ENCODE measurements at regions not wholly inside any gene's neighbourhood (a gene's known extent, or its start where the extent isn't known, plus 50 kb on each side); places are given as distances from the start of the nearest gene placed in this dataset.
"Not testable (repeated sequence)": the region's sequence is repeated elsewhere in the genome, so short reads cannot be mapped to it uniquely, and the experiment has no call there.

DNA sequence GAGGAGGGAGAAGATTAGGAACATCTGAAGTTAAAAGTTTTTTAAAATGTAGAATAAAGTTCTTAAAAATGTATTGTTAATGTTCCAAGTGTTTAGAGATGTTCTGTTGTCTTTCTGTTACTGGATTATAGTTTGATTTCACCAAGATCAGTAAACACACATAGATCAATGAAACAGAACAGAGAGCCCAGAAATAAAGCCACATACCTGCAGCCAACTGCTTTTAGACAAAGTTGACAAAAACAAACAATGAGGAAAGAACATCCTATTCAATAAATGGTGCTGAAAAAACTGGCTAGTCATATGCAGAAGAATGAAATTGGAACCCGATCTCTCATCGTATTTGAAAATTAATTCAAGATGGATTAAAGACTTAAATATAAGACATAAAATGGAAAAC lies 966.3 kb upstream of the POU3F4 start:
- H3K9me3 ChIP-seq (ENCODE audit: control insufficient read depth in 4 of 4, low read length in 3 of 4) = no peaks in the 10 kb centered on the region
- H3K27ac ChIP-seq (ENCODE audit: low read depth in 1 of 2, low read length in 2 of 2) = no peak overlapping the region
- TF ChIP-seq RAD21 (IDR thresholded peaks at IDR 0.05) (peak in 1 of 2 donors; percentile 5), HNF4A (conservative IDR thresholded peaks at IDR 0.05) (no peak), FOXA1 (IDR thresholded peaks at IDR 0.05) (no peak), ZBTB33 (IDR thresholded peaks at IDR 0.05) (no peak), REST (IDR thresholded peaks at IDR 0.05) (peak; percentile 14), SP1 (IDR thresholded peaks at IDR 0.05) (no peak), FOXA2 (IDR thresholded peaks at IDR 0.05) (no peak), YY1 (IDR thresholded peaks at IDR 0.05) (no peak), NR2F2 (IDR thresholded peaks at IDR 0.05) (no peak), CTCF (IDR thresholded peaks at IDR 0.05; ENCODE audit: low read depth, low read length, missing input control) (no peak), EGR1 (IDR thresholded peaks at IDR 0.05; ENCODE audit: low read depth in 2 of 2) (no peak)
- TF ChIP-seq, protein P1, sequence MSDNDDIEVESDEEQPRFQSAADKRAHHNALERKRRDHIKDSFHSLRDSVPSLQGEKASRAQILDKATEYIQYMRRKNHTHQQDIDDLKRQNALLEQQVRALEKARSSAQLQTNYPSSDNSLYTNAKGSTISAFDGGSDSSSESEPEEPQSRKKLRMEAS (IDR thresholded peaks at IDR 0.05) = no peak
- no peaks in the 10 kb centered on the region for H3K4me1 ChIP-seq (ENCODE audit: control insufficient read depth in 4 of 4, insufficient read depth in 4 of 4, low read length in 3 of 4)
- H3K36me3 ChIP-seq (ENCODE audit: control insufficient read depth in 4 of 4, insufficient read depth in 3 of 4, low read depth in 1 of 4, low read length in 3 of 4) = no peaks in the 10 kb centered on the region
- H3K9ac ChIP-seq (ENCODE audit: low read depth in 1 of 2, low read length in 2 of 2) = no peak overlapping the region
- H3K4me3 ChIP-seq (ENCODE audit: low read depth in 1 of 3, low read length in 3 of 3) = no peak overlapping the region
- H3K27me3 ChIP-seq (ENCODE audit: control insufficient read depth in 4 of 4, insufficient read depth in 4 of 4, low read length in 3 of 4) = no peaks in the 10 kb centered on the region
- DNase-seq (ENCODE audit: low spot score) = no peak
- WGBS = 46% methylated on average over 2 of the region's 2 CpGs

DNA sequence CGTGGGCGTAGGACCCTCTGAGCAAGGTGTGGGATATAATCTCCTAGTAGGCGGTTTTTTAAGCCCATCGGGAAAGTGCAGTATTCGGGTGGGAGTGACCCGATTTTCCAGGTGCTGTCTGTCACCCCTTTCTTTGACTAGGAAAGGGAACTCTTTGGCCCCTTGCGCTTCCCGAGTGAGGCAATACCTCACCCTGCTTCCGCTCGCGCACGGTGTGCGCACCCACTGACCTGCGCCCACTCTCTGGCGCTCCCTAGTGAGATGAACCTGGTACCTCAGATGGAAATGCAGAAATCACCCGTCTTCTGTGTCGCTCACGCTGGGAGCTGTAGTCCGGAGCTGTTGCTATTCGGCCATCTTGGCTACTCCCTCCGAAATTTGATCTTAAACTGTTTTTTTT lies 955.9 kb upstream of the POU3F4 start:
- DNase-seq (ENCODE audit: low spot score); H3K27me3 ChIP-seq (ENCODE audit: control insufficient read depth in 4 of 4, insufficient read depth in 4 of 4, low read length in 3 of 4); H3K4me3 ChIP-seq (ENCODE audit: low read depth in 1 of 3, low read length in 3 of 3); H3K9ac ChIP-seq (ENCODE audit: low read depth in 1 of 2, low read length in 2 of 2); H3K4me1 ChIP-seq (ENCODE audit: control insufficient read depth in 4 of 4, insufficient read depth in 4 of 4, low read length in 3 of 4); H3K36me3 ChIP-seq (ENCODE audit: control insufficient read depth in 4 of 4, insufficient read depth in 3 of 4, low read depth in 1 of 4, low read length in 3 of 4); H3K9me3 ChIP-seq (ENCODE audit: control insufficient read depth in 4 of 4, low read length in 3 of 4); H3K27ac ChIP-seq (ENCODE audit: low read depth in 1 of 2, low read length in 2 of 2): not testable (repeated sequence)
- 88% methylated on average over 21 of the region's 21 CpGs for WGBS

Data from liver (tissue), 8 donors.